ENCODE measurements at regions not wholly inside any gene's neighbourhood (a gene's known extent, or its start where the extent isn't known, plus 50 kb on each side); places are given as distances from the start of the nearest gene placed in this dataset.

GRCh38 chr2:226064932-226065570 is 665.5 kb downstream of the NYAP2 start:
- no peak for TF ChIP-seq KLF17 (tag by site-specific recombination; IDR thresholded peaks at IDR 0.05)
- TF ChIP-seq SP2 (tag by site-specific recombination; IDR thresholded peaks at IDR 0.05), result no peak
- TF ChIP-seq, protein P1, sequence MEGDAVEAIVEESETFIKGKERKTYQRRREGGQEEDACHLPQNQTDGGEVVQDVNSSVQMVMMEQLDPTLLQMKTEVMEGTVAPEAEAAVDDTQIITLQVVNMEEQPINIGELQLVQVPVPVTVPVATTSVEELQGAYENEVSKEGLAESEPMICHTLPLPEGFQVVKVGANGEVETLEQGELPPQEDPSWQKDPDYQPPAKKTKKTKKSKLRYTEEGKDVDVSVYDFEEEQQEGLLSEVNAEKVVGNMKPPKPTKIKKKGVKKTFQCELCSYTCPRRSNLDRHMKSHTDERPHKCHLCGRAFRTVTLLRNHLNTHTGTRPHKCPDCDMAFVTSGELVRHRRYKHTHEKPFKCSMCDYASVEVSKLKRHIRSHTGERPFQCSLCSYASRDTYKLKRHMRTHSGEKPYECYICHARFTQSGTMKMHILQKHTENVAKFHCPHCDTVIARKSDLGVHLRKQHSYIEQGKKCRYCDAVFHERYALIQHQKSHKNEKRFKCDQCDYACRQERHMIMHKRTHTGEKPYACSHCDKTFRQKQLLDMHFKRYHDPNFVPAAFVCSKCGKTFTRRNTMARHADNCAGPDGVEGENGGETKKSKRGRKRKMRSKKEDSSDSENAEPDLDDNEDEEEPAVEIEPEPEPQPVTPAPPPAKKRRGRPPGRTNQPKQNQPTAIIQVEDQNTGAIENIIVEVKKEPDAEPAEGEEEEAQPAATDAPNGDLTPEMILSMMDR (tag by site-specific recombination; IDR thresholded peaks at IDR 0.05), result no peak
- no peak for TF ChIP-seq ZBTB49 (tag by site-specific recombination; IDR thresholded peaks at IDR 0.05; ENCODE audit: low read depth)
- TF ChIP-seq ZNF544 (tag by site-specific recombination; IDR thresholded peaks at IDR 0.05), result no peak
- no peak for TF ChIP-seq BCL11A (tag by site-specific recombination; IDR thresholded peaks at IDR 0.05; ENCODE audit: low read depth)
- TF ChIP-seq ZBTB26 (tag by site-specific recombination; optimal IDR thresholded peaks at IDR 0.05), result no peak
- no peak for TF ChIP-seq ATF2 (tag by site-specific recombination; IDR thresholded peaks at IDR 0.05; ENCODE audit: low read depth)
- TF ChIP-seq PRDM1 (tag by site-specific recombination; IDR thresholded peaks at IDR 0.05), result no peak
